HEK293T (cell line): ENCODE measurements at regions not wholly inside any gene's neighbourhood (a gene's known extent, or its start where the extent isn't known, plus 50 kb on each side); places are given as distances from the start of the nearest gene placed in this dataset.

Experiments used
- CTCF ChIA-PET: fragments of 350-600 bp; formaldehyde crosslinking; extraction: SDS; loops from one replicate; lab custom pipeline; 2021; ENCODE audit warnings: antibody characterized with exemption, inconsistent platforms; lab: Yijun Ruan, JAX
- POLR2A ChIA-PET: fragments of 350-600 bp; formaldehyde crosslinking; extraction: SDS; loops from one replicate; lab custom pipeline; 2020; ENCODE audit warnings: antibody characterized with exemption, inconsistent platforms; lab: Yijun Ruan, JAX
- DNase-seq: peaks from one replicate; pipeline ENCODE4 v3.0.0; 2012; ENCODE audit warnings: mixed read lengths; ENCODE audit errors: extremely low spot score
- ARNT ChIP-seq: fragments of 450-650 bp; IDR thresholded peaks from 2 replicates; pipeline ENCODE4 v1.6.1; 2017; ENCODE audit warnings: mild to moderate bottlenecking
- BHLHE40 ChIP-seq: fragments of 450-650 bp; IDR thresholded peaks from 2 replicates; pipeline ENCODE4 v1.6.1; 2016; ENCODE audit warnings: mild to moderate bottlenecking, moderate library complexity, borderline replicate concordance
- CTBP1 ChIP-seq: fragments of 450-650 bp; IDR thresholded peaks from 2 replicates; pipeline ENCODE4 v1.6.1; 2016; ENCODE audit warnings: borderline replicate concordance
- ELF4 ChIP-seq: fragments of 450-650 bp; IDR thresholded peaks from 2 replicates; pipeline ENCODE4 v1.6.1; 2017; ENCODE audit warnings: antibody characterized with exemption
- FOXA1 ChIP-seq: fragments of 450-650 bp; IDR thresholded peaks from 2 replicates; pipeline ENCODE4 v1.6.1; 2016; ENCODE audit warnings: mild to moderate bottlenecking
- FOXK2 ChIP-seq: fragments of 450-650 bp; IDR thresholded peaks from 2 replicates; pipeline ENCODE4 v1.6.1; 2016; ENCODE audit warnings: mild to moderate bottlenecking
- FOXM1 ChIP-seq: fragments of 450-650 bp; IDR thresholded peaks from 2 replicates; pipeline ENCODE4 v1.6.1; 2017; ENCODE audit warnings: mild to moderate bottlenecking, borderline replicate concordance
- HDGF ChIP-seq: fragments of 450-650 bp; IDR thresholded peaks from 2 replicates; pipeline ENCODE4 v1.6.1; 2017; ENCODE audit warnings: antibody characterized with exemption, borderline replicate concordance
- L3MBTL2 ChIP-seq: fragments of 450-650 bp; conservative IDR thresholded peaks from 2 replicates; pipeline ENCODE4 v1.6.1; 2016; ENCODE audit warnings: mild to moderate bottlenecking
- LEF1 ChIP-seq: fragments of 450-650 bp; IDR thresholded peaks from 2 replicates; pipeline ENCODE4 v1.6.1; 2017; ENCODE audit warnings: mild to moderate bottlenecking, borderline replicate concordance
- NFRKB ChIP-seq: fragments of 450-650 bp; IDR thresholded peaks from 2 replicates; pipeline ENCODE4 v1.6.1; 2016; ENCODE audit warnings: mild to moderate bottlenecking, moderate library complexity
- PKNOX1 ChIP-seq: fragments of 450-650 bp; IDR thresholded peaks from 2 replicates; pipeline ENCODE4 v1.6.1; 2016
- SP1 ChIP-seq: fragments of 450-650 bp; IDR thresholded peaks from 2 replicates; pipeline ENCODE4 v1.6.1; 2017
- SUZ12 ChIP-seq: fragments of 450-650 bp; IDR thresholded peaks from 2 replicates; pipeline ENCODE4 v1.6.1; 2016; ENCODE audit warnings: mild to moderate bottlenecking
- TARDBP ChIP-seq: fragments of 450-650 bp; IDR thresholded peaks from 2 replicates; pipeline ENCODE4 v1.6.1; 2016
- ZNF384 ChIP-seq: fragments of 450-650 bp; IDR thresholded peaks from 2 replicates; pipeline ENCODE4 v1.6.1; 2016

DNA sequence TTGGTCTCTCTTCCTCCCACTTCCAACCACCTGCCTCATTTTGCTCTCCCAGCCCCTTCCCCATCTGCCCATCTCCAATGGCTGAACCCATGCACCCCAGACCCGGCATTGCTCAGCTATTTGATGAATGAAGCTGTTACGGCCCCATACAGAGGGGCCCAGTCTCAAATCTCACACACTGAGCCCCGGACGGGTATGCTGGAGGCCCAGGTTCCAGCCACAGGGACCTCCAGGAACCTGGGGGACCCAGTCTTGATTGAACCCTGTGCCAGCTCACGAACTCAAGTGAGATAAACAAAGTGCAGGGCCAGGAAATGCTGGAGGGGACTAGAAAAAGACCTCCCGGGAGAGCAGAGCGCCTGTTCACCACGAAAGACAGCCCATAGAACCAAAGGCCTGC lies 63.4 kb upstream of the TEX51 start:
- ChIA-PET POLR2A (no interaction called here), CTCF (no interaction called here)
- no peak for DNase-seq
- TF ChIP-seq CTBP1 (no peak), HDGF (no peak), LEF1 (no peak), PKNOX1 (no peak)

DNA sequence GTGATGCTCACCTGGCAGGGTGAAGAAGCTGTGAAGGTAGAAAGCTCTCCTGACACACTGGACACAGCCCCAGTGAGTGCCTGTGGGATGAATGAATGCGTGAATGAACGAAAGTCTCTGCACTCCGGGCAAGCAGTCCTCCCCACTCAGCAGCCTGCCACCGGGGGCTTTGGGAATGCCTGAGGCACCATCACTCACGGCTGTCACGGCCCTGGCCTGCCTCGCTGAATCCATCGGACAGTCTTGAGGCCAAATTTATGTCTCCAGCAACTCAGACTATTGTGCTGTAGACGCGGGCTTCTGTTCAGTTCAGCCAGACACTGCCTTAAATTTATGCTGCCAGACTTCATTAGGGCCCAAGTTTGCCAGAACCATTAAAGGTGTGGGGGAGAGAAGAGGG lies 62.9 kb upstream of the TEX51 start:
- ChIA-PET CTCF (no interaction called here), POLR2A (no interaction called here)
- DNase-seq: no peak
- no peak for TF ChIP-seq SUZ12
- no peak for TF ChIP-seq ZNF384
- TF ChIP-seq FOXM1: no peak
- no peak for TF ChIP-seq NFRKB
- no peak for TF ChIP-seq BHLHE40
- no peak for TF ChIP-seq ELF4
- no peak for TF ChIP-seq PKNOX1
- no peak for TF ChIP-seq SP1
- no peak for TF ChIP-seq L3MBTL2
- no peak for TF ChIP-seq HDGF
- TF ChIP-seq ARNT: no peak
- TF ChIP-seq CTBP1: no peak
- TF ChIP-seq FOXA1: no peak
- no peak for TF ChIP-seq FOXK2
- no peak for TF ChIP-seq TARDBP
- no peak for TF ChIP-seq LEF1

DNA sequence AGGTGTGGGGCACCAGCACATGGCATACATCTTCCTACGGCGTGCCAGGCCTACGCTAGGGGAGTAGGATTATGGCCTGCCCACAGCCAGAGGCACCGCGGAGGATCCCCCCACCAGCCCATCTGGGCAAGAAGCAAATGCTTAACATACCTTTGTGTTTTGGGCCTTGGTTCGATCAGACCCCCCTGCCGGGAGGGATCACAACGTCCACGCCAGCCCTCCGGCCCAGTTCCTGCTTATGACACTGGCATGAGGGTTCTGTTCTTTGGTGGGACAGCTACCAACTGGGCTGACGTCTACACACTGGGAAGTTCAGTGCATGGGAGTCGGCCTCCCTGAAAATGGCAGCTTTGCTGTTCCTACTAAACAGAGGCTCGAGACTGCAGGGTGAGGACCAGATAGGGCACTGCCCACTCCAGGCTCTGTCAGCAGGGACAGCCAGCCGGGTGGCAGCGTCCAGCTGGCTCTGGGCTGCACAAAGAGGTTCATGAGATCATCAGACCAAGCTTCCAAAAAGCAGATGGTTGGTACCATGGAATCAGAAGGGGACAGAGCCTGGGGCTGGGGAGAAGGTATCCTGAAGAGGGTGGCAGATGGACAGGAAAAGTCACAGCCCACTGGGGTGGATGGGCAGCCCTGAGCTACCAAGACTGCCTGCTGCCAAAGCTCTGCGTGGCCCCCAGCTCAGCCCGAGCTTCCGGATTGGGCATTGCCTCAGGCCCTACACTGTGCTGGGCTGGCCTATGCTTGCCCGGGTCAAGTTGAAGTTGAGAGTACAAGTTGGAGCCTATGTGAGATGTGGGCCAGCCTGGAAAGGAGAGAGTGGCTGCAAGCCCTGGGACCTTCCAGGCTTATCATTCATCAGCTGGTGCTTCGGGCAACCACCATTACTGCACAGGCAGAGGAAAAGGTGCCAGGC lies 61.7 kb upstream of the TEX51 start:
- ChIA-PET CTCF (no interaction called here), POLR2A (no interaction called here)
- DNase-seq: no peak
- no peak for TF ChIP-seq FOXA1
- no peak for TF ChIP-seq SUZ12
- no peak for TF ChIP-seq NFRKB
- TF ChIP-seq FOXK2: no peak

DNA sequence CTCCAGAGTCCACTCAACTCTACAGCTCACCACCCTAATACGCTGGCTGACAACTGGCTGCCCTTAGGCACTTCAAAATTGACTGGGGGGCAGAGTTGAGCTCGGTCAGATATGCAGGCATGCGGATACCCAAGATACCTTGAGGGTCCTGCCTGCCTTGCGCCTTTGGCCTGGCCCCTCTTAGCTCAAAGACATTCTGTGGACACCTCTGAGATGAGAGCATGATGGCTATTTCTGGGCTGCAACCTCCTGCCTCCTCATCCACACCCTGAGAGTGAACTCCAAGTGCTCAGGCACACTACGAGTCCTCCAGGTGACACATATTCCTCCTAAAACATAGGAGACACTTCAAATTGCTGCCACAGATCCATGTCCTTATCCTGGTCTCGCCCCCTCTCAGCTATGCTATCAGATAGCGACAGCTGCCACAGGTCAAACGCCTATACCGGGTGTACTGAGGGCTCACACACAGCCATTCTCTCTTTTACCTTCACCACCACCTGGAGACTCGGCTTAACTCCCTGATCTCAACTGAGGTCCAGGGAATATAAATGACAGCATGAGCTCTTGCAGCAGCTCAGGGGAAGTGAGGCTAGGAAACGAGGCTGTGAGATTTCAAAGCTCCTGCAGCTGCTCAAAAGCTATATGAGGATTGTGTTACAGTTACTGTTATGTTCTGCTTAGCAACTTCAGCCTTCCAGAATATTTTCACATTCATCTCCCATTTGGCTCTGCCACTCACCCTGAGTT lies 60.5 kb upstream of the TEX51 start:
- DNase-seq: no peak
- TF ChIP-seq ELF4: no peak
- TF ChIP-seq FOXK2: no peak
- CTCF ChIA-PET: interaction anchor here (1.0 kb wide), 1 partner anchor 18 kb away, joined by 3 read pairs; no protein-coding TSS in a partner anchor
- POLR2A ChIA-PET: no interaction called here

DNA sequence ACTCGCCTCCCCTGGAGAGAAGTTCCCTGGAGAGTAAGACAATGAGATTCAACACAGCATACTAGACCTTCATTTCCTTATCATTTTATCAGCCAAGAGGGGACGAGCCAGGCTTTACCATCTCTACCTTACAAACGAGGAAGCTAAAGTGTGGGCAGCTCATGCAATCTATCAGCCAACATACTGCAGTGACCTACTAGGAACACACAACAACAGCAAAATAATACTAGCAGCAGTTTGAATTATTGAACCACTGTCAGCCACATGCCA lies 60.0 kb upstream of the TEX51 start:
- DNase-seq: no peak
- ChIA-PET POLR2A (no interaction called here), CTCF (interaction anchor here (1.0 kb wide), 1 partner anchor 18 kb away, joined by 3 read pairs; no protein-coding TSS in a partner anchor)
- no peak for TF ChIP-seq SP1
- no peak for TF ChIP-seq ARNT
- no peak for TF ChIP-seq FOXM1
- TF ChIP-seq ZNF384: no peak
- TF ChIP-seq BHLHE40: no peak
- no peak for TF ChIP-seq HDGF
- TF ChIP-seq ELF4: no peak
- TF ChIP-seq FOXK2: no peak
- TF ChIP-seq CTBP1: no peak
- no peak for TF ChIP-seq SUZ12

DNA sequence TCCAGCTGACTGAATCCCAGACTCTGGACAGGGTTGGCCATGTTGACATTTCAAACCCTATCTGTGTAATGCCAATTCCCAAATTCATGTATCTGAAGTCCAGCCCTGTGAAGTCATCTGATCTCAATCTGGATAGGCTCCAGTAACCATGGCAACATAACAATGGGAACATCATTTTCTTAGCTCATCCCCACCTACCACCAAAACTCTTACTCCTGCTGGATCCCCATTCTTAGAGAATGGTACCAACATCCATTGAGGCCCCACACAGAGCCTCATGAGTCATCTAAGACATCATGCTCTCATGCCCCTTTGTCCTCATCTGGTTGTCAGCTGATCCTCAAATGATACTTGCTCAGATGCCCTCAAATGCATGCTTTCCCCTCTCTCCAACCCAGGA lies 58.9 kb upstream of the TEX51 start:
- CTCF ChIA-PET: interaction anchor here (1.0 kb wide), 1 partner anchor 595 kb away, joined by 3 read pairs; no protein-coding TSS in a partner anchor

More for the DNA sequence above, 58.9 kb upstream of the TEX51 start:
- DNase-seq: no peak
- TF ChIP-seq L3MBTL2 (no peak), FOXK2 (no peak), HDGF (no peak), ZNF384 (no peak), LEF1 (no peak), TARDBP (no peak), SUZ12 (no peak), FOXM1 (no peak), CTBP1 (no peak), ELF4 (no peak), FOXA1 (no peak), BHLHE40 (no peak), ARNT (no peak), SP1 (no peak), PKNOX1 (no peak), NFRKB (no peak)
- POLR2A ChIA-PET: no interaction called here
